ENCODE measurements at regions not wholly inside any gene's neighbourhood (a gene's known extent, or its start where the extent isn't known, plus 50 kb on each side); places are given as distances from the start of the nearest gene placed in this dataset.
"Not testable (repeated sequence)": the region's sequence is repeated elsewhere in the genome, so short reads cannot be mapped to it uniquely, and the experiment has no call there.

DNA sequence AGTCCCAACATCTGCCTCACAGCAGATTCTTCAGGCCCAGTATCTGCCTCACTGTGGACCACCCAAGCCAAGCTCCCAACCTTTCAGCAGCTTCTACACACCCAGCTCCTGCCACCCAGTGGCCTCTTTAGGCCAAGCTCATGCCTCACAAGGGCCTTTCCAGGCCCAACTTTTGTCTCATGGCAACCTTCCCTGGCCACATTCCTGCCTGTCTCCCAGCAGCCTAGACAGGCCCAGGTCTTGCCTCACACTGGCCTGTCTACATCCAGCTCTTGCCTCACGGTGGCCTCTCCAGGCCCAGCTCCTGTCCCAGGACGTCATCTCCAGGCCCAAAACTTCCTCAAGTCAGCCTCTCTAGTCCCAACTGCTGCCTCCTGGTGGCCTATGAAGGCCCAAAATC lies 65.0 kb downstream of the CCDC201 start:
- not testable (repeated sequence) for DNase-seq (ENCODE audit: low read depth); H3K4me3 ChIP-seq (ENCODE audit: low read depth, low read length)

DNA sequence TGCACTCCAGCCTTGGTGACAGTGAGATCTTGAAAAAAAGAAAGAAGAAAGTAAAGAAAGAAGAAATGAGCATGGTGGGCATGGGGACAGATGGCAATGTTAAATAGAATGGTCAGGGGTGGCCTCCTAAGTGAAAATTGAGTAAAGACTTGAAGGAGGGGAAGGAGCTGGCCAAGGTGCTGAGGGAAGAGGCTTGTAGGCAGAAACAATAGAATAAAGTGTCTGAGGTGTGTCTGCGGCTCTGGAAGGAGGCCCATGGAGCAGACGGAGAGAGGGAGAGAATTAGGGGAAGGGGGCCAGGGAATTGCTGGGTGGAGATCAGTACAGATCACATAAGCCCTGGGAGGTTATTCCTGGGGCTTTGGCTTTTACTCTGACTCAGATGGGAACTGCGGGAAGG lies 70.7 kb downstream of the CCDC201 start:
- DNase-seq (ENCODE audit: low read depth); H3K4me3 ChIP-seq (ENCODE audit: low read depth, low read length): not testable (repeated sequence)

DNA sequence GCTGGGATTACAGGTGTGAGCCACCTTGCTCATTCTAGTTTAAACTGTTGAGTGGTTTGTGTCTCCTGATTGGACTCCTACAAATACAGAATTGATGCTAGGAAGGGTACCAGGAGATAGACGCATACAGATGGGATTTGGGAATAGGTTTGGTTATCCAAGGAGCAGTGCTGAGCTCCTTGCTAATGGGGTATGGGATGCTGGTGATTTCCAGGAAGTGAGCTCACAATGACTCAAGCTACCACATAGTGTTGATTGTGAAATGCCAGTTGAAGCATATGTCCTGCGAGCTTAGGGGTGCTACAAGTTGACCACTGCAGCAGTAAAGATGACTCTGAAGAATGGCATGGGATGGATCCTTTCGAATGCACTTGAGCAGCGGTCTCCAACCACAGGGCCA lies 75.6 kb downstream of the CCDC201 start:
- DNase-seq (ENCODE audit: low read depth), result peak; percentile 71
- H3K4me3 ChIP-seq (ENCODE audit: low read depth, low read length), result not testable (repeated sequence)

DNA sequence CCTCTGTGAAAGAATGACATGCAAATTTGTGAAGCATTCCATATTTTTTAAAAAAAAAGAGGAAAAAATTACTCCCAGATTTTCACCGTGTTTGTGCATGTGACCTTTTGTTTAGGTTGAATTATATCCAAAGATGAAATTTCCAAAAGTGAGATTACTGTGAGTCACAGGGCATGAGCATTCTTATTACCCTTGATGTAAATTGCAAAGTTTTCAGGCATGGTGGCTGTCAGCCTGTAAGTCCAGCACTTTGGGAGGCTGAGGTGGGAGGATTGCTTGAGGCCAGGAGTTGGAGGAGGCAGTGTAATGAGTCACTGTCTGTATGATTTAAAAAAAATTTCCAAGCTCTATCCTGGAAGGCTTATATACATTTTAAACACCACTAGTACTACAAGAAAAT lies 83.2 kb downstream of the CCDC201 start:
- H3K4me3 ChIP-seq (ENCODE audit: low read depth, low read length); DNase-seq (ENCODE audit: low read depth): not testable (repeated sequence)

DNA sequence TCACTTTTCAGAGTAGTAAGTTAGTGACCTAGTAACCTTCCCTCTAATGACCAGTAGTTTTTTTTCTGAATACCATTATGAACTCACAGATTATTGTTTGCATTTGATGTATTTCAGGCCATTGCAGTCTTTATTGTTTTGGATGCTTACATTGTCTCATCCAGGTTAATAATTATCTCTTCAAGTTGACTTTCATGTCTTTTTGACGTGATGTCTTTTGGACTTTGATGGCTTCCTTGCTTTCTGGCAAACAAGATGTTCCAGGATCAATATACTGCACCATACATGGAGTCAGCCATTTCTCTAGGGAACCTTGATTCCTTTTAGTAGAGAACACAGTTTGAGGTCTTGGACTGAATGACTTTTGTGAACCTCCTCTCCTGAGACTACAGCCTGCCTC lies 87.2 kb downstream of the CCDC201 start:
- not testable (repeated sequence) for H3K4me3 ChIP-seq (ENCODE audit: low read depth, low read length); DNase-seq (ENCODE audit: low read depth)

DNA sequence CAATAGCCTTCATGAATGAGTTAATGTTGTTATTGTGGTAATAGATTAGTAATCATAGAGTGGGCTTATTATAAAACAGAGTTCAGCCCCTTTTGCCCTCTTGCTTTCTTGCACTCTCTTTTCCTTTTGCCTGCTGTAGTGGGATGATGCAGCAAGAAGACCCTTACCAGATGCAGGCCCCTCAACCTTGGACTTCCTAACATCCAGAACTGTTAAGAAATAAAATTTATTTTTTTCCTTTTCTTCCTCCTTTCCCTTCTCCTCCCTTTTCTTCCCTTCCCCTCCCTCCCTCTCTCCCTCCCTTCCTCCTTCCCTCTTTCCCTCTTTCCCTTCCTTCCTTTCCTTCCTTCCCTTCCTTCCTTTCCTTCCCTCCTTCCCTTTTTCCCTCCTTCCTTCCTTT lies 88.1 kb downstream of the CCDC201 start:
- not testable (repeated sequence) for H3K4me3 ChIP-seq (ENCODE audit: low read depth, low read length)

More for the DNA sequence above, 88.1 kb downstream of the CCDC201 start:
- DNase-seq (ENCODE audit: low read depth), result not testable (repeated sequence)

All from choroid plexus epithelial cell (primary cell).